Chondrocyte (in vitro differentiated cells): ENCODE measurements at regions not wholly inside any gene's neighbourhood (a gene's known extent, or its start where the extent isn't known, plus 50 kb on each side); places are given as distances from the start of the nearest gene placed in this dataset.

Experiments
- DNase-seq: peaks from one replicate; pipeline ENCODE4 v3.0.0; 2021; ENCODE audit warnings: mixed read lengths, low spot score
- H3K27ac Mint-ChIP-seq: one replicate; pipeline ENCODE4 v1.8.0; 2021; ENCODE audit warnings: mild to moderate bottlenecking, moderate library complexity, mixed read lengths; ENCODE audit not compliant: unreplicated experiment
- H3K27me3 Mint-ChIP-seq: 2 replicates; pipeline ENCODE4 v1.8.0; 2021; ENCODE audit warnings: low read depth, mixed read lengths
- H3K36me3 Mint-ChIP-seq: 2 replicates; pipeline ENCODE4 v1.8.0; 2021; ENCODE audit warnings: low read depth, mixed read lengths
- H3K4me1 Mint-ChIP-seq: 2 replicates; pipeline ENCODE4 v1.8.0; 2021; ENCODE audit warnings: low read depth, mild to moderate bottlenecking, mixed read lengths
- H3K4me3 Mint-ChIP-seq: one replicate; pipeline ENCODE4 v1.8.0; 2021; ENCODE audit warnings: mild to moderate bottlenecking, moderate library complexity, mixed read lengths; ENCODE audit not compliant: unreplicated experiment
- H3K9me3 Mint-ChIP-seq: 2 replicates; pipeline ENCODE4 v1.8.0; 2021; ENCODE audit warnings: low read depth, mixed read lengths
- CTCF ChIP-seq: fragments of 200-600 bp; sonication (generic); IDR thresholded peaks from 2 replicates; pipeline ENCODE4 v1.5.0; 2021; ENCODE audit warnings: antibody characterized with exemption, mild to moderate bottlenecking, moderate library complexity

- Mint-ChIP-seq H3K4me3 (no peak overlapping the region), H3K27ac (no peak overlapping the region), H3K9me3 (peaks cover under 1% of the 10 kb centered on the region), H3K4me1 (peaks cover 56% of the 10 kb centered on the region), H3K36me3 (no peaks in the 10 kb centered on the region), H3K27me3 (peaks cover 2% of the 10 kb centered on the region)
- TF ChIP-seq CTCF, result no peak
- DNase-seq, result no peak
Measured at GRCh38 chr3:72174040-72174439, 389.1 kb upstream of the PROK2 start.

GRCh38 chr3:72171946-72172345, 387.0 kb upstream of the PROK2 start:
- Mint-ChIP-seq H3K4me3 (no peak overlapping the region), H3K27ac (peak overlapping the region; percentile 76), H3K36me3 (peaks cover 2% of the 10 kb centered on the region), H3K9me3 (peaks cover 6% of the 10 kb centered on the region), H3K4me1 (peaks cover 41% of the 10 kb centered on the region), H3K27me3 (peaks cover 2% of the 10 kb centered on the region)
- TF ChIP-seq CTCF, result no peak
- no peak for DNase-seq

- no peak for DNase-seq
- H3K36me3 Mint-ChIP-seq, result peaks cover 2% of the 10 kb centered on the region
- peaks cover 2% of the 10 kb centered on the region for H3K27me3 Mint-ChIP-seq
- H3K4me1 Mint-ChIP-seq, result peaks cover 36% of the 10 kb centered on the region
- H3K4me3 Mint-ChIP-seq, result no peak overlapping the region
- TF ChIP-seq CTCF, result no peak
- H3K9me3 Mint-ChIP-seq, result peaks cover 6% of the 10 kb centered on the region
- H3K27ac Mint-ChIP-seq, result peak overlapping the region; percentile 76
Measured at GRCh38 chr3:72171463-72171881, 386.5 kb upstream of the PROK2 start.

GRCh38 chr3:72169561-72170472, 384.9 kb upstream of the PROK2 start:
- no peak overlapping the region for H3K4me3 Mint-ChIP-seq
- TF ChIP-seq CTCF, result no peak
- H3K36me3 Mint-ChIP-seq, result peaks cover 2% of the 10 kb centered on the region
- peaks cover 6% of the 10 kb centered on the region for H3K9me3 Mint-ChIP-seq
- peaks cover 35% of the 10 kb centered on the region for H3K4me1 Mint-ChIP-seq
- no peak overlapping the region for H3K27ac Mint-ChIP-seq
- H3K27me3 Mint-ChIP-seq, result peaks cover 2% of the 10 kb centered on the region
- DNase-seq, result no peak

GRCh38 chr3:72169120-72169519, 384.2 kb upstream of the PROK2 start:
- no peak overlapping the region for H3K27ac Mint-ChIP-seq
- no peak for TF ChIP-seq CTCF
- H3K4me3 Mint-ChIP-seq, result no peak overlapping the region
- no peak for DNase-seq
- peaks cover 2% of the 10 kb centered on the region for H3K36me3 Mint-ChIP-seq
- H3K27me3 Mint-ChIP-seq, result no peaks in the 10 kb centered on the region
- H3K4me1 Mint-ChIP-seq, result peaks cover 28% of the 10 kb centered on the region
- H3K9me3 Mint-ChIP-seq, result peaks cover 6% of the 10 kb centered on the region
